ENCODE measurements at regions not wholly inside any gene's neighbourhood (a gene's known extent, or its start where the extent isn't known, plus 50 kb on each side); places are given as distances from the start of the nearest gene placed in this dataset.

DNA sequence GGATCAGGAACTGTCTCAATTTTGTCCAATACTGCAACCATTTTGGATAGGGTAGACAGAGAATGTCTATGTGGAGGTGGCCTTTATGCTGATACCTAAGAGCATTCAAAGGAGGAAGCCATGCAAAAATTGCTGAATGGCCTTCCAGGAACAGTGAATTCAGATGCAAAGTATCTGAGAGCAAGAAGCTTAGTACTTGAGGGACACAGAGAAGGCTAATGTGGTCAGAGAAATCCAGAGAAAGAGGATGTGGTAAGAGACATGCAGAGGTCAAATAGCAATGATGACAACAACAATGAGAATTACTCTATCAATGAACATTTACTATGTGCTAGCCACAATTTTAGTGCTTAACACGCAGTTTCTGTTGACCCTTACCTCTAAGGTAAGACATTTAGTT is 785.6 kb upstream of the KLHL1 start:
- DNase-seq (ENCODE audit: low read depth): no peak

- no peak for DNase-seq (ENCODE audit: low read depth)
Observed at GRCh38 chr13:70890289-70890688, 782.0 kb upstream of the KLHL1 start.

DNA sequence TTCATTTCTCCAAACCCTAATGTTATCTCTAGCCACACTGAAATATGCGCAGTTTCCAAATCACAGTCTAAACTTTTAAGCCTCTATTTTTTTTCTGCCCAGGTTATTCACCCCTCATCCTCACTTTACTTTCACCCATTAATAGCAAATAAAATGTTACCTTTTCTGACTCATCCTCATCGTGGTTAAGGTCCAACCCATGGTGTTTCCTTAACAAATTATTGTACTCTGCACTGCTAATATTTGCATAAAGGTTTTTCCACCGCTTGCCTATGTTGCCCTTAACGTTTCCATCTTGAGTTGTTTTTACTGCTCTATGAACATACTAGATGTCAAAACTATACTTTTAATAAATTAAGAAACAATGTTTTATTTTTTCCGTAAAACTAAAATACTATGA is 780.9 kb upstream of the KLHL1 start:
- DNase-seq (ENCODE audit: low read depth): no peak

- DNase-seq (ENCODE audit: low read depth): no peak
Observed at GRCh38 chr13:70884196-70884595, 775.9 kb upstream of the KLHL1 start.

- no peak for DNase-seq (ENCODE audit: low read depth)
Observed at GRCh38 chr13:70874636-70875035, 766.4 kb upstream of the KLHL1 start.

- DNase-seq (ENCODE audit: low read depth): no peak
Observed at GRCh38 chr13:70864731-70865130, 756.5 kb upstream of the KLHL1 start.

DNA sequence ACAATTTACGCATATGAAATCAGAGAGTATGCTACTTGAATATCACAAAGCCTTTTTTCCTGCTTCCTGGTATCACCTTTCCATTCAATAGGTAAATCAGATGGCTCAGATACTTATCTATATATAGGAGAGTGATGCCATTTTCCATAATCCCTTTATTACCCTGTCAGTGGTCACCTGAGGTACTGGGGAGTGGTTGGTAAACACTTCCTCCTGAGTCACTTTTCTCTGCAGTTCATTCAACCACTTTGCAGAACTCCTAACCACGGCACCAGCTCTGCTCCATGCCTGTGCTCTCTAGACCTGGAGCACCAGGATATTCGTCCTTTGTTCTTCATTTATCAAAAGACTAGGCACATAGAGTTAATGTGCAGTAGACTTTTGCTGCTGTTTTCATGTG is 748.5 kb upstream of the KLHL1 start:
- no peak for DNase-seq (ENCODE audit: low read depth)

DNA sequence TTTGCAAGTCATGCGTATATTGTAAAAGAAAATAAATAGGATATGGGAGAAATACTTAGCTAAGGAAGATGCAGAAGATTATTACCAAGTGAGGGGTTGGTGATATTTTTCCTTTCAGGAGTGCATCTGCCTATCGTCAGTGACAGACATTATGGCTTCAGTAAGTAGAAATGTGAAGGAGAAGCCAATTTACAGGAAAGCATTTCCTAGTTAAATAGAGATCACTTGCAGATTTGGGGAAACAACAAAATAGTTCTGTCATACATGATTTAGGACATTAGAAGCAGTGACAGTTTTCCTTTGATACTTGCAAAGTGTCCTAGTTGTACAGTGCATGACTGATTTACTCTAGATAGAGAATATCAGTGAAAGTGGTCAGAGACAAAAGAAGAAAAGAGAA is 747.8 kb upstream of the KLHL1 start:
- DNase-seq (ENCODE audit: low read depth): no peak

GRCh38 chr13:70849222-70849621 is 741.0 kb upstream of the KLHL1 start:
- no peak for DNase-seq (ENCODE audit: low read depth)

DNA sequence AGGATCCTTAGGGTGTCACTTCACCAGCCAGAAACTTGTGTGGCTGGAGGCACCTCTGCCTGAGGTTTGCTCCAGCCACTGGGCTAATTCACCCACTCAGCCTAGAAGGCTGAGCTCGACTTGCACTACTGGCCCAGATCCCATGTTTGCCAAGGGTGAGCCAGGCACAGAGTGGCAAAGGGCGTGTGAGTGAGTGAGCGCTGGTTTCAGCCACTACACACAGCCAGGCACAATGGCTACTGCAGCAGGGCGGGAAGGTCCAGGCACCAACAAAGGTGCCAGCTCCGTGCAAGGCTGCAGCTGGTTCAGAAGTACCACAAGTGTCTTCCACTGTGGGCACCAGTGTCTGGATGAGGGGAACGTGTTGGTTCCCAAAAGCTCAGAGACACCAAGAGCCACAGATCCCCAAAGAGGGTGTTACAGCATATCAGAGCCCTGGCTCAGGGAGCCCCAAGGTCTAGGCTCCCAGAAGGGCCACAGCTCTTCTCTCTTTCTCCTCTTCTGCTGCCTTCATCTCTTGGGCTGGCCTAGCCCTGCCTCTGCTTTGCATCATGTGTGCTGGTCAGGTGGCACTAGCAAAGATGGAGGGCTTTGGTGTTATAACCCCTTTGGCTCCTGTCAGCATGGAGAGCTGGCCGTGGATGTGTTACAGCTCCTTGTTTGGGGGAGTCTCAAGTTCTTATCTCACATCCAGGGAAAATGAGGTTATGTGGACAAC is 736.3 kb upstream of the KLHL1 start:
- no peak for DNase-seq (ENCODE audit: low read depth)

DNA sequence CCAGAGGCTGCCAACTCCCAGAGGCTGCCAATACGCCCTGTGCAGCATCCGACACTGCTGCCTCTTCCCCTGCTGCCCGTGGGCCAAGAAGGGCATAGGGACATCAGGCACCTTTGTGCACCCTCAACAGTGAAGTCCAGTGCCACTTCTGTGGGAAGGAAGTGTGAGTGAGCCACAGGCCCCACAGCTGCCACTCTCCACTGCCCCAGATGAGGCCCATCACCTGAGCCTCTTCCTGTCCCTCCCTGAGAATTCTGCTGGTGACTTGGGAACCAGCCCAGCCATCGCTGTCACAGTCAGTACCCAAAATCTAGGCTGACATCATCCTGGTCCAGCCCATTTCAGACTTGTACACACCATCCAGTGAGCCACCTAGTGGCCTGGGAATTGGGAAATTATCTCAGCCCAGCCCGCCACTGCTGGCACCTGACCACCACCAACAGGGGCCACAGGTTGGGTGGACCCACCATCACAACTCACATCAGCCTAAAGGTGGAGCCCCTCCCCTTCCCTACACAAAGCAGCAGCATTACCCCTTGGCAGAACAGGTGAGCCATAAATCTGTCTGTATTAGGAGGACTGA is 733.9 kb upstream of the KLHL1 start:
- no peak for DNase-seq (ENCODE audit: low read depth)

DNA sequence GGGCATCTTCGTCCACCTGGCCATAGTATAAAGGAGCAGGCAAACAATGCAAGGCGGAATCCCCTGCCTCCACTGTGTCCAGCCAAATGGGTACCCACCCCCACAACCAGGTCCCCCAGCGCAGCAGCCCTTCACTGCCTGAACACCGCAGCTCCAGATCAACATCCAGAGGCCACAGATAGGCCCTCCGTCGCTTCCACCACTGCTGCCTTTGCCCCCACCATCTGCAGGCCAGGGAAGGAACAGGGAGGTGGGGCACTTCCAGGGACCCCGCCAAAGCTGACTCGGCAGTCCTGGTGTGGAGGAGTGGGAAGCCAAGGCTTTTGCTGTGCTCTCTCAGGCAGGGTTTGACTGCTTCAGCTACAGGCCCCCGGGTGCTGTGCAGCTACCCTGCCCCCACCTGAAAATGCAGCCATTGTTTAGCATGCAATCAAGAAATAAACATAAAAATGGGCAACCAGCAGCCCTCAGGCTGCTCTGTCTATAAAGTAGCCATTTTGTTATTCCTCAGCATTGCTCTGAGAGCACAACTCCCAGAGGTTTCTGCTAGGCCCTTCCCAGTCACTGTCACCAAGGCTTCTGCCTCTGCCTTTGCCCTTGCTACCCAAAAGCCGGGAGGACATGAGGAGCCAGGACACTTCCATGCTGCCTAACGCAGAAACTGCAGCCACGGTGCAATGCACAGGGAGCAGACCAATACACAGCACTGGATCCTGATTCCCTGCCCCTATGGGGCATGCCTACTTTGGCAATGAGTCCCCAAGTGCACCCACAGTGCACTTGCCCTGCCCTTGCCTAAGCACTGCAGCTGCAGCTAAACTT is 733.2 kb upstream of the KLHL1 start:
- DNase-seq (ENCODE audit: low read depth): no peak

- DNase-seq (ENCODE audit: low read depth): no peak
Observed at GRCh38 chr13:70835371-70835770, 727.1 kb upstream of the KLHL1 start.

DNA sequence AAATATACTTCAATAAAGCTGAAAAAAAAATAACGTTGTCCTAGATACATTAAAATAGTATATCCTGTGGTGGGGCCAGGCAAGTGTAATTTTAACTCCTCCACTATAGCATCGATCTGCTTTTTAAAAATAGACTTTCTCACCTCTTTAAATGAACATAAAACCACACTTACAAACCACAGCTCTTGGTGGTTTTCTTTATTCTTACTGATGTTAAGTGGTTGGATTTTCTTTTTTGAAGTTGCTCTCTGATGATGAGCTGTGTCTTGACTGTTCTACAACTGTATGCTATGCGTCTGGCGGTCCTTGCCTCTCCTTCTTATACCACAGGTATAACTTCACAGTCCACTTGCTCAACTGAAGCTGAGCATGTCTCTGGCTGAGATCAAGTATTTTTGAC is 721.5 kb upstream of the KLHL1 start:
- no peak for DNase-seq (ENCODE audit: low read depth)

GRCh38 chr13:70817576-70817975 is 709.3 kb upstream of the KLHL1 start:
- DNase-seq (ENCODE audit: low read depth): no peak

GRCh38 chr13:70816853-70817252 is 708.6 kb upstream of the KLHL1 start:
- DNase-seq (ENCODE audit: low read depth): no peak

DNA sequence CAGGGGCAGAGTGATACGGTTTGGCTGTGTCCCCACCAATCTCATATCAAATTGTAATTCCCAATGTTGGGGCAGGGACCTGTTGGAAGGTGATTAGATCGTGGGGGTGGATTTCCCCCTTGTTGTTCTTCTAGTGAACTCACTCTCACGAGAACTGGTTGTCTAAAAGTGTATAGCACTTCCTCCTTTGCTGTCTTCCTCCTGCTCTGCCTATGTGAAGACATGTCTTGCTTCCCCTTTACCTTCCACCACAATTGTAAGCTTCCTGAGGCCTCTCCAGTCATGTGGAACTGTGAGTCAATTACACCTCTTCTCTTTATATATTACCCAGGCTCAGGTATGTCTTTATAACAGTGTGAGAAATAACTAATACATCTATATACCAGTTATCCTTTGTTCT is 706.4 kb upstream of the KLHL1 start:
- DNase-seq (ENCODE audit: low read depth): no peak

- no peak for DNase-seq (ENCODE audit: low read depth)
Observed at GRCh38 chr13:70812481-70812880, 704.2 kb upstream of the KLHL1 start.

DNA sequence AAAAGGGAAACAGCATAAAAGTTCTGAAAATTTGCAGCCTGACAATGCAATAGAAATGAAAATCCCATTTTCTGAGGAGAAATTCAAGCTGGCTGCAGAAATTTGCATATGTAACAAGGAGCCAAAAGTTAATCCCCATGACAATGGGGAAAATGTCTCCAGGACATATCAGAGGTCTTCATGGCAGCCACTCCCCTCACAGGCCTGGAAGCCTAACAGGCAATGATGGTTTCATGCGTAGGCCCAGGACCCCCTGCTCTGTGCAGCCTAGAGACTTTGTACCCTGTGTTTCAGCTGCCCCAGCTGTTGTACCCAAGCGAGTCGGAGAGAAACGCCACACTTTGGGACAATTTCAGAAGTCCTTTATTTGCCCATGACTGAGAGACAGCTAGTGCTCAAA is 701.3 kb upstream of the KLHL1 start:
- DNase-seq (ENCODE audit: low read depth): no peak

DNA sequence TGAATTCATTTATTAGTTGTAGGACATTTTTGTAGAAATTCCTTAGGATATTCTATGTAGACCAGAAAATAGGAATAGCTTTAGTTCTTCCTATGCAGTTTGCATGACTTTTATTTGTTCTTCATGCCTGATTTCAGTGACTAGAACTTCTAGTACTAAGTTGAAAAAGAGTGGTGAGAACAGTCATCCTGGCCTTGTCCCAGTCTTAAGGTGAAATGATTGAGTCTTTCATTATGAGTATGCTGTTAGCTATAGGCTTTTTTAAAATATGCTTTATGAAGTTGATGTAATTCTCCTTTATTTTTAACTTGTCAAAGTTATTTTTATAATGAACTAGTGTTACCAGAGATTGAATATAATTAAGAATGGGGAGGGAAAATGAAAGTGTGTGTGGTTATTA is 690.1 kb upstream of the KLHL1 start:
- DNase-seq (ENCODE audit: low read depth): no peak

DNA sequence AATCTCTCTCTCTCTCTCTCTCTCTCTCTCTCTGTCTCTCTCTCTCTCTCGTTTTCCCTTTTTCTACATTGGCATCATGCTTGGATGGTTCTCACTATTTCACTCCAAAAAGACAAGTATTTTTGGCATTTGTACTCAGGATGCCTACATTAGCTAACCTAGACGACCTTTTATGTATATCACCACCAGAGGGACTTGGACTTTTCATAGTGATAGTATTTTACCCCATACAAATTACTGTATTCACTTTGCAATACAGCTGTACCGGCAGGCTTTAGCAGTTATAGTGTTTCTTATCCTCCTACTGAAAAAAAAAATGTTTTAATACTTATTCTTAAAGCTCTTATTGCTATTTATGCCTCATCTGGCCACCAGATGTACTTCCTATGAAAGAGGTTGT is 687.2 kb upstream of the KLHL1 start:
- no peak for DNase-seq (ENCODE audit: low read depth)

- DNase-seq (ENCODE audit: low read depth): no peak
Observed at GRCh38 chr13:70792121-70792520, 683.9 kb upstream of the KLHL1 start.

DNA sequence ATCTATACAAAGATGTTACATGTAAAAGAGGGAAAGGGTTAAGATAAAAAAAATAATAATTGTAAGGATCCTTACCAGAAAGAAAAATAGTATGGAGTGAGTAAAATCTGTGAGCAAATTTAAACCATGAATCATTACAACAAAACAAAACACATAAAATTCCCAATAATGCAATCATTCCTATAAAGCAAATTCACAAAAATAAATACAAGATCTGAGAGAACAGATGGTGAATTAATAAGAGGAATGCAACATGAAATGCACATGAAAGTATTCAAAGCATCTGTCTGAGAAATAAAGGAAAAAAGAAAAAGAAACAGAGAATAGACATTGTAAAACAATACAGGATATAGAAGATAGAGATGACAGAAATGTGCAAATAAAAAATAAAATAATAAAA is 681.5 kb upstream of the KLHL1 start:
- DNase-seq (ENCODE audit: low read depth): no peak

Data from stimulated activated CD8-positive, alpha-beta memory T cell treated with anti-CD3 and anti-CD28 coated beads, Interleukin-4, amount 100 ng/mL, for 24 hours (primary cell).